ENCODE measurements at regions not wholly inside any gene's neighbourhood (a gene's known extent, or its start where the extent isn't known, plus 50 kb on each side); places are given as distances from the start of the nearest gene placed in this dataset.

GRCh38 chr4:114316789-114317188 lies 281.8 kb upstream of the UGT8 start:
- DNase-seq, result no peak
- intact Hi-C loops (cut with DNase I), result no loop called here
- Histone ChIP-seq H3K27me3 (peaks cover 3% of the 10 kb centered on the region), H3K9me3 (replicated peaks in 1 of 3) (no peaks in the 10 kb centered on the region), H3K4me1 (replicated peaks in 1 of 2) (no peaks in the 10 kb centered on the region), H3K27ac (no peak overlapping the region), H3K4me3 (no peak overlapping the region), H3K36me3 (replicated peaks in 1 of 2) (no peaks in the 10 kb centered on the region)
- TF ChIP-seq, protein P1, sequence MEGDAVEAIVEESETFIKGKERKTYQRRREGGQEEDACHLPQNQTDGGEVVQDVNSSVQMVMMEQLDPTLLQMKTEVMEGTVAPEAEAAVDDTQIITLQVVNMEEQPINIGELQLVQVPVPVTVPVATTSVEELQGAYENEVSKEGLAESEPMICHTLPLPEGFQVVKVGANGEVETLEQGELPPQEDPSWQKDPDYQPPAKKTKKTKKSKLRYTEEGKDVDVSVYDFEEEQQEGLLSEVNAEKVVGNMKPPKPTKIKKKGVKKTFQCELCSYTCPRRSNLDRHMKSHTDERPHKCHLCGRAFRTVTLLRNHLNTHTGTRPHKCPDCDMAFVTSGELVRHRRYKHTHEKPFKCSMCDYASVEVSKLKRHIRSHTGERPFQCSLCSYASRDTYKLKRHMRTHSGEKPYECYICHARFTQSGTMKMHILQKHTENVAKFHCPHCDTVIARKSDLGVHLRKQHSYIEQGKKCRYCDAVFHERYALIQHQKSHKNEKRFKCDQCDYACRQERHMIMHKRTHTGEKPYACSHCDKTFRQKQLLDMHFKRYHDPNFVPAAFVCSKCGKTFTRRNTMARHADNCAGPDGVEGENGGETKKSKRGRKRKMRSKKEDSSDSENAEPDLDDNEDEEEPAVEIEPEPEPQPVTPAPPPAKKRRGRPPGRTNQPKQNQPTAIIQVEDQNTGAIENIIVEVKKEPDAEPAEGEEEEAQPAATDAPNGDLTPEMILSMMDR (IDR thresholded peaks at IDR 0.05), result no peak
- no peak for TF ChIP-seq POLR2A (IDR thresholded peaks at IDR 0.05)

DNA sequence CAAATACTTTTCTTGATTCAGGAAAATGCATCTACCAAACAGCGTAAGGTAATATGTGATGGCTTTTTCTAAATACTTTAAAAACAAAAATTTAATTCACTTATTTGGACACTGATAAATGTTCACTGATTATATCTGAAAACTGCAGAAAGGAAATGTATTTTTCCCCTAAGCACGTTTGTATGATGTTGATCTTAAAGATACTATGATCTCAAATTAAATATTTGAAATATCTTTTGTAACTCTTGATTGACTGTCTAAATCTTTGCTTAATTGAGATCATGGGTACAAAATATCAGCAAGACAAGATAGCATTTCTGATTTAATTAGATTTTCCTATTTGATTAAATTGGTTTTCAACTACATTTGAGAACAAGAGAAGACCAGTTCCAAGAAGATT lies 281.0 kb upstream of the UGT8 start:
- no peak overlapping the region for H3K4me3 ChIP-seq
- H3K36me3 ChIP-seq (replicated peaks in 1 of 2), result no peaks in the 10 kb centered on the region
- intact Hi-C loops (cut with DNase I), result no loop called here
- H3K4me1 ChIP-seq (replicated peaks in 1 of 2), result no peaks in the 10 kb centered on the region
- TF ChIP-seq, protein P1 (IDR thresholded peaks at IDR 0.05), result no peak
- TF ChIP-seq POLR2A (IDR thresholded peaks at IDR 0.05), result no peak
- WGBS, 4 donors, result 57 to 73% (median 63%) methylated on average over 2 of the region's 2 CpGs
- H3K27me3 ChIP-seq, result no peaks in the 10 kb centered on the region
- no peak for DNase-seq
- no peak overlapping the region for H3K27ac ChIP-seq
- no peaks in the 10 kb centered on the region for H3K9me3 ChIP-seq (replicated peaks in 1 of 3)

- no peak overlapping the region for H3K27ac ChIP-seq
These were observed 280.3 kb upstream of the UGT8 start for GRCh38 chr4:114318309-114318708.

DNA sequence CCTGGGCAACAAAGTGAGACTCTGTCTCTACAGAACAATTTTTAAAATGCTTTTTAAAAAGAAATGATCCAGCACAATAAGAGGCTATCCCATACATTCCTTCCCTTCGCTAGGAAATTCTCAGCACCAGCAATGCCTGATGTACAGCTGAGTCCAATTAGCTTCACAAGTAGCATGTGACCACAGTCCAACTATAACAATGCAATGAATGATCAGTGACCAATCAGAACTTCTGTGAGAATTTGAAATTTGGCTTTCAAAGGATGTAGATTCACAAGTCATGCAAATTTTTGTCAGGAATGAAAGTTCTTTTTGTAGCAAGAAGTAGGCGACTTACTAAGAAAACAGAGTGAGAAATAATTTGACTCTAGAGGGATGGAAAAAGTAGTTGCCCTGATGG lies 278.5 kb upstream of the UGT8 start:
- DNase-seq, result no peak
- TF ChIP-seq, protein P1 (IDR thresholded peaks at IDR 0.05), result no peak
- TF ChIP-seq POLR2A (IDR thresholded peaks at IDR 0.05), result no peak
- H3K27ac ChIP-seq, result no peak overlapping the region
- intact Hi-C loops (cut with DNase I), result no loop called here
- H3K9me3 ChIP-seq (replicated peaks in 1 of 3), result no peaks in the 10 kb centered on the region
- H3K36me3 ChIP-seq (replicated peaks in 1 of 2), result no peaks in the 10 kb centered on the region
- 69 to 73% (median 71%) methylated on average over 2 of the region's 2 CpGs for WGBS, 4 donors
- H3K4me1 ChIP-seq (replicated peaks in 1 of 2), result no peaks in the 10 kb centered on the region
- no peaks in the 10 kb centered on the region for H3K27me3 ChIP-seq
- H3K4me3 ChIP-seq, result no peak overlapping the region

More at GRCh38 chr4:114318309-114318708, 280.3 kb upstream of the UGT8 start:
- Histone ChIP-seq H3K4me3 (no peak overlapping the region), H3K4me1 (replicated peaks in 1 of 2) (no peaks in the 10 kb centered on the region), H3K27me3 (no peaks in the 10 kb centered on the region), H3K36me3 (replicated peaks in 1 of 2) (no peaks in the 10 kb centered on the region), H3K9me3 (replicated peaks in 1 of 3) (no peaks in the 10 kb centered on the region)
- intact Hi-C loops (cut with DNase I), result no loop called here
- TF ChIP-seq, protein P1 (IDR thresholded peaks at IDR 0.05), result no peak
- no peak for TF ChIP-seq POLR2A (IDR thresholded peaks at IDR 0.05)
- DNase-seq, result no peak

Data from adrenal gland (tissue), 9 donors.